PFSK-1 (cell line): ENCODE measurements at regions not wholly inside any gene's neighbourhood (a gene's known extent, or its start where the extent isn't known, plus 50 kb on each side); places are given as distances from the start of the nearest gene placed in this dataset.

ENCODE experiments used
- POLR2AphosphoS5 ChIP-seq: IDR thresholded peaks from 2 replicates; pipeline ENCODE4 v1.6.1; 2012; ENCODE audit warnings: low read depth, mild to moderate bottlenecking, control low read depth, low read length, moderate library complexity
- REST ChIP-seq, 2 experiments: IDR thresholded peaks; 2 replicates each; pipeline versions ENCODE4 v1.6.1 to v1.8.0; 2011 to 2012; ENCODE audit warnings: low read depth in 2 of 2, low read length in 2 of 2, control low read depth in 1 of 2, inconsistent platforms in 1 of 2, mild to moderate bottlenecking in 1 of 2, moderate library complexity in 1 of 2; ENCODE audit not compliant: insufficient read depth in 1 of 2
- TAF1 ChIP-seq: IDR thresholded peaks from 2 replicates; pipeline ENCODE4 v1.6.1; 2012; ENCODE audit warnings: low read length, control low read depth, borderline replicate concordance; ENCODE audit not compliant: insufficient read depth

- TF ChIP-seq POLR2AphosphoS5 (no peak), REST (IDR thresholded peaks at IDR 0.05; ENCODE audit: insufficient read depth in 1 of 2, low read depth in 2 of 2, low read length in 2 of 2) (no peak), TAF1 (no peak)
Measured at GRCh38 chr4:31955346-31955745, 1235.2 kb downstream of the PCDH7 start.
